C4-2B (cell line): ENCODE measurements at regions not wholly inside any gene's neighbourhood (a gene's known extent, or its start where the extent isn't known, plus 50 kb on each side); places are given as distances from the start of the nearest gene placed in this dataset.
A peak's percentile ranks its signal among the peaks of the same experiment; 100 is the strongest.

ENCODE experiments used
- H3K27ac ChIP-seq: fragments of 450-650 bp; 2 replicates; pipeline ENCODE4 v1.5.1; 2017
- ZFX ChIP-seq: fragments of 450-650 bp; IDR thresholded peaks from 2 replicates; pipeline ENCODE4 v1.6.1; 2017
- TF ChIP-seq, protein P1 (sequence below): fragments of 450-650 bp; conservative IDR thresholded peaks from 2 replicates; pipeline ENCODE4 v1.5.1; 2017; ENCODE audit warnings: mild to moderate bottlenecking

GRCh38 chr10:78276139-78276538 is 242.5 kb downstream of the RPS24 start:
- H3K27ac ChIP-seq, result no peak overlapping the region
- no peak for TF ChIP-seq ZFX
- TF ChIP-seq, protein P1, sequence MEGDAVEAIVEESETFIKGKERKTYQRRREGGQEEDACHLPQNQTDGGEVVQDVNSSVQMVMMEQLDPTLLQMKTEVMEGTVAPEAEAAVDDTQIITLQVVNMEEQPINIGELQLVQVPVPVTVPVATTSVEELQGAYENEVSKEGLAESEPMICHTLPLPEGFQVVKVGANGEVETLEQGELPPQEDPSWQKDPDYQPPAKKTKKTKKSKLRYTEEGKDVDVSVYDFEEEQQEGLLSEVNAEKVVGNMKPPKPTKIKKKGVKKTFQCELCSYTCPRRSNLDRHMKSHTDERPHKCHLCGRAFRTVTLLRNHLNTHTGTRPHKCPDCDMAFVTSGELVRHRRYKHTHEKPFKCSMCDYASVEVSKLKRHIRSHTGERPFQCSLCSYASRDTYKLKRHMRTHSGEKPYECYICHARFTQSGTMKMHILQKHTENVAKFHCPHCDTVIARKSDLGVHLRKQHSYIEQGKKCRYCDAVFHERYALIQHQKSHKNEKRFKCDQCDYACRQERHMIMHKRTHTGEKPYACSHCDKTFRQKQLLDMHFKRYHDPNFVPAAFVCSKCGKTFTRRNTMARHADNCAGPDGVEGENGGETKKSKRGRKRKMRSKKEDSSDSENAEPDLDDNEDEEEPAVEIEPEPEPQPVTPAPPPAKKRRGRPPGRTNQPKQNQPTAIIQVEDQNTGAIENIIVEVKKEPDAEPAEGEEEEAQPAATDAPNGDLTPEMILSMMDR, result no peak

- H3K27ac ChIP-seq, result peak overlapping the region; percentile 38
- TF ChIP-seq ZFX, result no peak
- TF ChIP-seq, protein P1, result no peak
Observed at GRCh38 chr10:78277314-78278057, 243.8 kb downstream of the RPS24 start.

GRCh38 chr10:78278058-78278404 is 244.4 kb downstream of the RPS24 start:
- peak overlapping the region; percentile 38 for H3K27ac ChIP-seq
- TF ChIP-seq ZFX, result no peak
- TF ChIP-seq, protein P1, result no peak

GRCh38 chr10:78279756-78280155 is 246.1 kb downstream of the RPS24 start:
- H3K27ac ChIP-seq, result no peak overlapping the region
- TF ChIP-seq ZFX, result no peak
- TF ChIP-seq, protein P1, result no peak

DNA sequence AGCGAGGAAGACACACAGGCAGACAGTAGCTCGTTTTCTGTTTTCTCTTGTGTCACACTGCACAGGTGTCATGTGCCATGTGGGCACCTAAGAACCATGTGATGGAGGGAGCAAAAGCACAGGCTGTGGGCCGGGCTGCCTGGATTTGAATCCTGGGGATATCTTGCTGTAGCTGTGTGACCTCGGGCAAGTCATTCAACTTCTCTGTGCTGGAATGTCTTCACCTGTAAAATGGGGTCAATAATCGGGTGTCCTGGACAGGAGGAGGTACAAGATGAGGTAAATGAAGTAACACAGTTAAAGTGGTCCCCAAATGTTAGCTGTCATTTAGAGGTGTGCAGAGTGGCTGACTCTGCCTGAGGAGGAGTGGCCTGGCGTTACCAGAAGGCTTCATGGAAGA is 246.9 kb downstream of the RPS24 start:
- TF ChIP-seq ZFX, result no peak
- TF ChIP-seq, protein P1, result no peak
- no peak overlapping the region for H3K27ac ChIP-seq

DNA sequence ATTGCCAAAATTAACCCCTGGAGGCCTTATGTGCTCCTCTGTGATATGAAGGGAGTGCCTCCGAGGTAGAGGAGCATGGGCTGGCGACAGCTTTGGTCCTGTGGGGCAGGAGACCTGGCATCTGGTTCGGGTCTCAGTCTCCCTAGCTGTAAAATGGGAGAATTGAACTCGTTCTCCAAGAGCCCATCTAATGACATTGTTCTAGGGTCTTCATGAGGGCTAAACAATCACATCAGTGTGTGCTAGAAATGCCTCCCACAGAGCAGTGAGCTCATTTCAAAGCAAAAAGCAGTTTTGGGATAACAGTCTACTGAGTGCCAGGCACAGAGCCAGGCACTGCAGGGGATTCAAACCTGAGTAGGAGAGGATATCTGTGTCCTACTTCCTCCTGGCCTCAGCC is 248.0 kb downstream of the RPS24 start:
- no peak for TF ChIP-seq ZFX
- TF ChIP-seq, protein P1, result no peak
- no peak overlapping the region for H3K27ac ChIP-seq

- H3K27ac ChIP-seq, result no peak overlapping the region
Observed at GRCh38 chr10:78283069-78283682, 249.5 kb downstream of the RPS24 start.

More at GRCh38 chr10:78283069-78283682, 249.5 kb downstream of the RPS24 start:
- no peak for TF ChIP-seq ZFX
- TF ChIP-seq, protein P1, result no peak
